ENCODE measurements at regions not wholly inside any gene's neighbourhood (a gene's known extent, or its start where the extent isn't known, plus 50 kb on each side); places are given as distances from the start of the nearest gene placed in this dataset.
"Not testable (repeated sequence)": the region's sequence is repeated elsewhere in the genome, so short reads cannot be mapped to it uniquely, and the experiment has no call there.

GRCh38 chr7:142461437-142461836 lies 203.6 kb upstream of the PRSS58 start:
- DNase-seq: no peak

DNA sequence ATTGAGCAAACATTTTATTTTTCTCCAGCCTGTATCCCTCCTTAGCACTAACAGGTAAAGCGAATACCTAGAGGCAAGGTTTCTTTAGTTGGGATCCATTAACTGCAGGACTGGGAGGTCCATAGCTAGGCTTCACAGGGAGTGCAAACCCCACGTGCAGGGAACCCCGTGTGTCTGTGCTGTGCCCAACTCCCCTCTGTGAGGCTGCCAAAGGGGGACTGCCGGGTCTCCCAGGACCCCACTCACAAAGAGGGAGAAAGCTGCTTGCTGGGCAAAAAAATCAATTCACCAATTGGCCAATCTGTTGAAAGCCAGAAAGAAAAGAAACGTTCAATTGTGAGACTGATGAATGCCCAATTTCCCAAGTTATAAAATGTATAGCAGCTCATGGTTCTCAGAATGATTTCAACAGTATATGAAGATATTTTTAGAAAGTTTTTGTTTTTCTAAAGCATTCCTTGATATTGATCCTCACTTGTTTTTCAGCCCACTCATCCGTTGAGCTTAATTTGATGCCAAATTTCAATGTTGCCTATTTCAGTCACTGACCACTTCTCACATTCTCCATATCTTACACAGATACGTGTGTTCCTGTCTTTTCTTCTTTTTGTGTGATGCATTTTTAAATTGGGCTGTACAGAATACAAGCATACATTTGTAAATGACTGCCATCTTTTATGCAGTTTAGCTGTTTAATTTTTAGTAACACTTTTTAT lies 202.7 kb upstream of the PRSS58 start:
- DNase-seq: no peak

GRCh38 chr7:142459551-142459963 lies 201.7 kb upstream of the PRSS58 start:
- peak; percentile 94 for DNase-seq

GRCh38 chr7:142457146-142457703 lies 199.4 kb upstream of the PRSS58 start:
- no peak for DNase-seq

- no peak for DNase-seq
These were observed 197.5 kb upstream of the PRSS58 start for GRCh38 chr7:142455392-142455791.

DNA sequence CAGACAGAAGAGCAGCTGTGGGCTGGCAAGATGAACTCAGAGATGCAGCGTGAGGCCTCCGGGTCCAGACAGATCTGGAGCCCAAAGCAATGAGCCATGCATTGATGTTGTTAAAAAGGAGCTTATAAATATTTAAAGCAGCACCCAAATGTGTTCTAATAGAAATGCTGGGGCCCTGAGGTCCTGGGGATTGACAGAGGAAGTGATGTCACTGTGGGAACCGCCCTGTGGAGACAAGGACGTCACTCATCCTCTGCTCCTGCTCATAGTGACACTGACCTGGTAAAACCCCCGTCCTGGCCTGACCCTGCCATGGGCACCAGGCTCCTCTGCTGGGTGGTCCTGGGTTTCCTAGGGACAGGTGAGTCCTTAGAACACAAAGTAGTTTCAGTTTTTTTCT lies 197.0 kb upstream of the PRSS58 start:
- peak; percentile 47 for DNase-seq

- DNase-seq: peak; percentile 57
These were observed 194.9 kb upstream of the PRSS58 start for GRCh38 chr7:142452791-142453190.

- no peak for DNase-seq
These were observed 194.0 kb upstream of the PRSS58 start for GRCh38 chr7:142451817-142452216.

GRCh38 chr7:142451296-142451695 lies 193.4 kb upstream of the PRSS58 start:
- DNase-seq: peak; percentile 79

- DNase-seq: no peak
These were observed 192.8 kb upstream of the PRSS58 start for GRCh38 chr7:142450695-142451094.

DNA sequence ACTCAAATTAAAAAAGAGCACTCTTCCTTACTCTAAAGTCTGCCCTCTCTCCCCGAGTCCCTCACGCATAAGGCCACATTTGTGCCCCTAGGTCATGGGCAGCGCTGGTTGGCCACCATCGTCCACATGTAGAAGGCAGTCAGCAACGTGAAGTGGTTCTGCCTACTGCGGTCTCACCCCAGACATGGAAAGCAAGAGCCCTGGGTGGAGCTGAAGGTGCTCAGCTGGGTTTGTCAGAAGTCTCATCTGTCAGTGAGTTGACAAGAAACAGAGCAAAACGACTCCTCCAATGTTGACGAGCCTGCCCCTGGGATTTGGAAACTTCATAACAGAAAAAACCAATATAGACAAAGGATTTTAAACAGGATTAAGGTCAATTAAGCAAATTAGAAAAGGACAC lies 192.3 kb upstream of the PRSS58 start:
- no peak for DNase-seq

GRCh38 chr7:142448857-142449256 lies 191.0 kb upstream of the PRSS58 start:
- DNase-seq: not testable (repeated sequence)

- no peak for DNase-seq
These were observed 189.9 kb upstream of the PRSS58 start for GRCh38 chr7:142447762-142448161.

DNA sequence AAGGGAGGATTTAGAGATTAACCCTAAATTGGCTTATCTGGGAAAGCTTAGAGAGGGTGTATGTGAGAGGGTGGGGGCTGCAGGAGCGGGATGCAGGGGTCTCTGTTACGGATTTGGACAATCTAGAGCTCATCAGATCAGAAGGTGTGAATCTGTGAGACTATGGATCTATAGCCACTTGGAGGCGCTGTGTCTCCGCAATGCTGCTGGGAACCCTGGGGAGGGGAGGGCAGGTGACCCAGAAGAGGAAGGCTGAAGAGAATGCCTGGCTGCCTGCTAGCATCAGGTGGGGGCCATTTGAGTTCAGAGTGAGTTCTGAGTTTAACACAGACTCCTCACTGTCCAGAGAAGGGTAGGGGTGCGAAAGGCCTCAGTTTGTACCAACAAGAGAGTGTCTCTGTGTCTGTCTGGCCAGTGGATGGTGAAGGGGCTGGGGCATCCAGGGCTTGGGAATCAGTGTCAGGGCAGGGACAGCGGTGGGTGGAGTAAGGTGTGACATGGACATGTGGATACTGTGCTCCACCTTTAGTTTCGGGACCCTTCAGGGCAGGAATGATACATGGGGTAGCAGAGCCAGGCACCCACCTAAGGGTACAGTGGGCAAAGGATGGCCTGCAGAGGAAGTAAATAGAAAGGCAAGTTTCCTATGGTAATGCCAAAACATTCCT lies 187.3 kb upstream of the PRSS58 start:
- DNase-seq: peak; percentile 77

- DNase-seq: peak; percentile 43
These were observed 185.6 kb upstream of the PRSS58 start for GRCh38 chr7:142443216-142444010.

- peak; percentile 55 for DNase-seq
These were observed 184.5 kb upstream of the PRSS58 start for GRCh38 chr7:142442396-142442795.

GRCh38 chr7:142440906-142441411 lies 183.1 kb upstream of the PRSS58 start:
- DNase-seq: peak; percentile 77

- no peak for DNase-seq
These were observed 182.5 kb upstream of the PRSS58 start for GRCh38 chr7:142440219-142440905.

- DNase-seq: no peak
These were observed 181.9 kb upstream of the PRSS58 start for GRCh38 chr7:142439739-142440138.

DNA sequence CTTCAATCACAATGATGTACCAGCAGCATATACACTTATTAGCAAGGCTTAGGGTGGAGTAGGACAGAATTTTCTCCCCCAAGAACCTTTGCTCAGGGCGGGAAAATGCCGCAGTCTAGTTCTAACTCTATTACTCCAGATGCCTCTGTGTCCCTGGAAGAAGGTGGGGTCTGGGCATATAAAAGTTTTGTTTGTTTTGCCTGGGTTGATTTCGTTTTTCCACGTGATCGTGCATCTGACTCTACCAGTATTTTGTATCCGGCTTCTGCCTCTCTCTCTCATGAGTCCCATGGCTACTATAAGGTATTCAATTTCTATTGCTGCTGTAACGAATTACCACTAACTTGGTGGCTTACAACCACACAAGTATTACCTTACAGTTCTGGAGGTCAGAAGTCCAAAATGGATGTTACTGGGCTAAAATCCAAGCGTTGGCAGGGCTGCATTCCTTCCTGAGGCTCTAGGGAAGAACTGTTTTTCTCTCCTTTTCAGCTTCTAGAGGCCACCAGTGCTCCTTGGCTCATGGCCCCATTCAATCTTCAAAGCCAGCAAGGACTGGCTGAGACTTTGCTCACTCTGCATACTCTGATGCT lies 181.2 kb upstream of the PRSS58 start:
- DNase-seq: no peak

GRCh38 chr7:142438235-142438922 lies 180.5 kb upstream of the PRSS58 start:
- peak; percentile 82 for DNase-seq

GRCh38 chr7:142437741-142438140 lies 179.9 kb upstream of the PRSS58 start:
- DNase-seq: no peak
